A549 (cell line): ENCODE measurements at regions not wholly inside any gene's neighbourhood (a gene's known extent, or its start where the extent isn't known, plus 50 kb on each side); places are given as distances from the start of the nearest gene placed in this dataset.
A peak's percentile ranks its signal among the peaks of the same experiment; 100 is the strongest.

Experiments used
- ATAC-seq, 2 experiments: fragments of 200-7000 bp in 1 of 2; fragments of >200 bp in 1 of 2; cut with Nextera tagmentation in 1 of 2; cut with Tn5 transposase in 1 of 2; 3 replicates each; pipeline versions ENCODE4 v1.8.0 to v1.9.1; 2018 to 2020; ENCODE audit warnings: mild to moderate bottlenecking in 1 of 2, moderate library complexity in 1 of 2
- CTCF ChIA-PET: fragments of 300-600 bp; sonication (Branson Sonifier 250); formaldehyde crosslinking; extraction: SDS; loops from one replicate; lab custom pipeline; 2021; ENCODE audit warnings: antibody characterized with exemption, inconsistent platforms; lab: Yijun Ruan, JAX
- POLR2A ChIA-PET: fragments of 350-600 bp; formaldehyde crosslinking; extraction: SDS; loops from one replicate; lab custom pipeline; 2021; ENCODE audit warnings: antibody characterized with exemption, inconsistent platforms; lab: Yijun Ruan, JAX
- DNase-seq, 2 experiments: peaks; one replicate each; pipeline versions ENCODE4 v3.0.0 to v3.0.0-alpha.2; 2011 to 2016; ENCODE audit warnings: low read depth in 1 of 2, low spot score in 1 of 2
- FAIRE-seq: peaks from 2 replicates; lab custom pipeline; 2011; peaks lifted over from hg19 to GRCh38; lab: Jason Lieb, UNC
- H3K27ac ChIP-seq, 2 experiments: fragments of >200 bp; sonication (Bioruptor Twin); formaldehyde crosslinking; 3 replicates each; pipeline ENCODE4 v1.5.1; 2016 to 2017
- H3K4me1 ChIP-seq: fragments of >200 bp; sonication (Bioruptor Twin); formaldehyde crosslinking; 3 replicates; pipeline ENCODE4 v1.6.1; 2016
- H3K4me2 ChIP-seq: fragments of >200 bp; sonication (Bioruptor Twin); formaldehyde crosslinking; 3 replicates; pipeline ENCODE4 v1.6.1; 2016
- H3K4me3 ChIP-seq: fragments of >200 bp; sonication (Bioruptor Twin); formaldehyde crosslinking; 3 replicates; pipeline ENCODE4 v1.5.1; 2016
- H3K9me3 ChIP-seq: fragments of >200 bp; sonication (Bioruptor Twin); formaldehyde crosslinking; 3 replicates; pipeline ENCODE4 v1.6.1; 2016
- BHLHE40 ChIP-seq: IDR thresholded peaks from 2 replicates; pipeline ENCODE4 v1.6.1; 2012; ENCODE audit warnings: low read depth, low read length, inconsistent platforms
- CEBPB ChIP-seq, 2 experiments: fragments of >200 bp in 1 of 2; sonication (Bioruptor Twin) in 1 of 2; formaldehyde crosslinking in 1 of 2; IDR thresholded peaks; 2 replicates each; pipeline ENCODE4 v1.6.1; 2012 to 2016
- CHD2 ChIP-seq: fragments of 150-350 bp; IDR thresholded peaks from 2 replicates; pipeline ENCODE4 v1.6.1; 2014; ENCODE audit warnings: low read length; ENCODE audit not compliant: partially characterized antibody
- EHF ChIP-seq: fragments of 250-450 bp; sonication (Bioruptor Pico); IDR thresholded peaks from 2 replicates; pipeline ENCODE4 v1.5.0; 2020; ENCODE audit warnings: mild to moderate bottlenecking
- EP300 ChIP-seq, 2 experiments: fragments of >200 bp; sonication (Bioruptor Twin); formaldehyde crosslinking; IDR thresholded peaks; 2 replicates in 1 of 2; 3 replicates in 1 of 2; pipeline ENCODE4 v1.6.1; 2016 to 2017
- FOSL2 ChIP-seq, 2 experiments: fragments of 450-650 bp in 1 of 2; fragments of >200 bp in 1 of 2; sonication (Bioruptor Twin) in 1 of 2; formaldehyde crosslinking; IDR thresholded peaks; 2 replicates each; pipeline versions ENCODE4 v1.5.0 to v1.6.1; 2016 to 2020; ENCODE audit warnings: mild to moderate bottlenecking in 1 of 2, moderate library complexity in 1 of 2
- HDAC2 ChIP-seq: fragments of 200-600 bp; sonication (generic); IDR thresholded peaks from 2 replicates; pipeline ENCODE4 v1.6.1; 2016
- HEYL ChIP-seq: fragments of 250-450 bp; sonication (Bioruptor Pico); IDR thresholded peaks from 2 replicates; pipeline ENCODE4 v1.8.0; 2021; ENCODE audit warnings: mild to moderate bottlenecking, moderate library complexity
- HOXB13 ChIP-seq: fragments of 250-450 bp; sonication (Bioruptor Pico); IDR thresholded peaks from 2 replicates; pipeline ENCODE4 v1.5.0; 2020; ENCODE audit warnings: low read depth, mild to moderate bottlenecking, moderate library complexity
- JUN ChIP-seq, 2 experiments: fragments of >200 bp; sonication (Bioruptor Twin); formaldehyde crosslinking; IDR thresholded peaks; 2 replicates in 1 of 2; 3 replicates in 1 of 2; pipeline ENCODE4 v1.6.1; 2016 to 2017
- MAFK ChIP-seq: fragments of 450-650 bp; IDR thresholded peaks from 2 replicates; pipeline ENCODE4 v1.6.1; 2014; ENCODE audit not compliant: partially characterized antibody
- NPAS2 ChIP-seq: fragments of 250-450 bp; sonication (Bioruptor Pico); IDR thresholded peaks from 2 replicates; pipeline ENCODE4 v1.8.0; 2022; ENCODE audit warnings: mild to moderate bottlenecking, moderate library complexity, borderline replicate concordance
- POLR2AphosphoS2 ChIP-seq: conservative IDR thresholded peaks from 2 replicates; pipeline ENCODE4 v1.6.1; 2012; ENCODE audit warnings: low read length, improper control_type of control experiment, inconsistent platforms
- RAD21 ChIP-seq, 2 experiments: fragments of >200 bp in 1 of 2; sonication (Bioruptor Twin) in 1 of 2; formaldehyde crosslinking in 1 of 2; IDR thresholded peaks in 1 of 2; conservative IDR thresholded peaks in 1 of 2; 2 replicates in 1 of 2; 3 replicates in 1 of 2; pipeline ENCODE4 v1.6.1; 2012 to 2018; ENCODE audit warnings: inconsistent platforms in 1 of 2
- RCOR1 ChIP-seq: fragments of 150-350 bp; IDR thresholded peaks from 2 replicates; pipeline ENCODE4 v1.6.1; 2014; ENCODE audit warnings: antibody characterized with exemption, low read length, low read depth
- RFX5 ChIP-seq: fragments of 450-650 bp; IDR thresholded peaks from 2 replicates; pipeline ENCODE4 v1.7.1; 2014; ENCODE audit warnings: antibody characterized with exemption, mild to moderate bottlenecking, moderate library complexity
- RNF2 ChIP-seq: fragments of 200-600 bp; sonication (generic); IDR thresholded peaks from 2 replicates; pipeline ENCODE4 v1.6.1; 2016; ENCODE audit warnings: low read depth, mild to moderate bottlenecking, antibody characterized with exemption, moderate library complexity, borderline replicate concordance
- SMC3 ChIP-seq: fragments of >200 bp; sonication (Bioruptor Twin); formaldehyde crosslinking; IDR thresholded peaks from 3 replicates; pipeline ENCODE4 v1.6.1; 2018; ENCODE audit warnings: inconsistent platforms
- SREBF2 ChIP-seq: fragments of 450-650 bp; IDR thresholded peaks from 2 replicates; pipeline ENCODE4 v1.6.1; 2014; ENCODE audit warnings: mild to moderate bottlenecking, moderate library complexity
- ZNF302 ChIP-seq: fragments of 250-450 bp; sonication (Bioruptor Pico); IDR thresholded peaks from 2 replicates; pipeline ENCODE4 v1.9.0; 2021; ENCODE audit warnings: inconsistent platforms, mild to moderate bottlenecking, moderate library complexity
- WGBS: methylation state at CpG from one replicate; pipeline ENCODE4 v1.1.6; 2017; ENCODE audit errors: missing lambda C conversion rate; 5-methylcytosine and 5-hydroxymethylcytosine counted together
- TF ChIP-seq, protein P1 (sequence below): fragments of 150-350 bp; IDR thresholded peaks from 2 replicates; pipeline ENCODE4 v1.6.1; 2014; ENCODE audit warnings: low read depth, mild to moderate bottlenecking, low read length
- TF ChIP-seq, protein P2 (sequence below): IDR thresholded peaks from 2 replicates; pipeline ENCODE4 v1.6.1; 2012; ENCODE audit warnings: low read depth, borderline replicate concordance
- TF ChIP-seq, protein P3 (sequence below): IDR thresholded peaks from 2 replicates; pipeline ENCODE4 v1.6.1; 2012
- TF ChIP-seq, protein P4 (sequence below): fragments of 250-450 bp; sonication (Bioruptor Pico); IDR thresholded peaks from 2 replicates; pipeline ENCODE4 v1.5.0; 2021; ENCODE audit warnings: mild to moderate bottlenecking, moderate library complexity, borderline replicate concordance
- TF ChIP-seq, protein P5 (sequence below): fragments of >200 bp; sonication (Bioruptor Twin); formaldehyde crosslinking; IDR thresholded peaks from 3 replicates; pipeline ENCODE4 v1.6.1; 2016
- TF ChIP-seq, protein P6 (sequence below): fragments of >200 bp; sonication (Bioruptor Twin); formaldehyde crosslinking; IDR thresholded peaks from 3 replicates; pipeline ENCODE4 v1.5.1; 2016

DNA sequence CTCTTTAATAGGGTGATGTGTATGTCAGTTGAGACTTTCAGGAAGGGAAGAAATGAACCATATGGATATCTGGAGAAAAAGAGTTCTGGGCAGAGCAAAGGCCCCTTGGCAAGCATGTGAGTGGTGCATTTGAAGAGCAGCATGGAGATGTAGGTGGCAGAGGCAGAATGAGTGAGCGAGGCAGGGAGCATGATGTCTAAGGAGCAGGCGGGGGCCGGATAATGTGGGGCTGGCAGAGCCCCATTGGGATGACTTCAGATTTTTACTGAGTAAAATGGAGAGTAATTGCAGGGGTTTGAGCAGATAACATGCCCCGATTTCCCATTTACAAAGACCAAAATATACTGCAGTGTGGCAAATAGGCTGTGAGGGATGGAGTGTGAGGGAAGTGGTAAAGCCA, 52.9 kb upstream of the PLCL2 start:
- POLR2A ChIA-PET, result no interaction called here
- no peak for ATAC-seq
- Histone ChIP-seq H3K4me1 (no peaks in the 10 kb centered on the region), H3K4me2 (no peak overlapping the region), H3K4me3 (no peak overlapping the region), H3K27ac (no peak overlapping the region), H3K9me3 (no peaks in the 10 kb centered on the region)
- 87% methylated on average over 4 of the region's 4 CpGs for WGBS
- CTCF ChIA-PET, result interaction anchor here (1.3 kb wide), 1 partner anchor 52 kb away, joined by 3 read pairs; no protein-coding TSS in a partner anchor
- TF ChIP-seq, protein P1, sequence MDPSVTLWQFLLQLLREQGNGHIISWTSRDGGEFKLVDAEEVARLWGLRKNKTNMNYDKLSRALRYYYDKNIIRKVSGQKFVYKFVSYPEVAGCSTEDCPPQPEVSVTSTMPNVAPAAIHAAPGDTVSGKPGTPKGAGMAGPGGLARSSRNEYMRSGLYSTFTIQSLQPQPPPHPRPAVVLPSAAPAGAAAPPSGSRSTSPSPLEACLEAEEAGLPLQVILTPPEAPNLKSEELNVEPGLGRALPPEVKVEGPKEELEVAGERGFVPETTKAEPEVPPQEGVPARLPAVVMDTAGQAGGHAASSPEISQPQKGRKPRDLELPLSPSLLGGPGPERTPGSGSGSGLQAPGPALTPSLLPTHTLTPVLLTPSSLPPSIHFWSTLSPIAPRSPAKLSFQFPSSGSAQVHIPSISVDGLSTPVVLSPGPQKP, result no peak
- TF ChIP-seq RCOR1 (no peak), CHD2 (no peak), HEYL (CRISPR knock-in tag) (no peak), EHF (CRISPR knock-in tag) (no peak), POLR2AphosphoS2 (no peak), SMC3 (no peak), RNF2 (no peak)
- TF ChIP-seq, protein P2, sequence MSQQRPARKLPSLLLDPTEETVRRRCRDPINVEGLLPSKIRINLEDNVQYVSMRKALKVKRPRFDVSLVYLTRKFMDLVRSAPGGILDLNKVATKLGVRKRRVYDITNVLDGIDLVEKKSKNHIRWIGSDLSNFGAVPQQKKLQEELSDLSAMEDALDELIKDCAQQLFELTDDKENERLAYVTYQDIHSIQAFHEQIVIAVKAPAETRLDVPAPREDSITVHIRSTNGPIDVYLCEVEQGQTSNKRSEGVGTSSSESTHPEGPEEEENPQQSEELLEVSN, result no peak
- TF ChIP-seq, protein P3, sequence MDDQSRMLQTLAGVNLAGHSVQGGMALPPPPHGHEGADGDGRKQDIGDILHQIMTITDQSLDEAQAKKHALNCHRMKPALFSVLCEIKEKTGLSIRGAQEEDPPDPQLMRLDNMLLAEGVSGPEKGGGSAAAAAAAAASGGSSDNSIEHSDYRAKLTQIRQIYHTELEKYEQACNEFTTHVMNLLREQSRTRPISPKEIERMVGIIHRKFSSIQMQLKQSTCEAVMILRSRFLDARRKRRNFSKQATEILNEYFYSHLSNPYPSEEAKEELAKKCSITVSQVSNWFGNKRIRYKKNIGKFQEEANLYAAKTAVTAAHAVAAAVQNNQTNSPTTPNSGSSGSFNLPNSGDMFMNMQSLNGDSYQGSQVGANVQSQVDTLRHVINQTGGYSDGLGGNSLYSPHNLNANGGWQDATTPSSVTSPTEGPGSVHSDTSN, result no peak
- TF ChIP-seq, protein P4, sequence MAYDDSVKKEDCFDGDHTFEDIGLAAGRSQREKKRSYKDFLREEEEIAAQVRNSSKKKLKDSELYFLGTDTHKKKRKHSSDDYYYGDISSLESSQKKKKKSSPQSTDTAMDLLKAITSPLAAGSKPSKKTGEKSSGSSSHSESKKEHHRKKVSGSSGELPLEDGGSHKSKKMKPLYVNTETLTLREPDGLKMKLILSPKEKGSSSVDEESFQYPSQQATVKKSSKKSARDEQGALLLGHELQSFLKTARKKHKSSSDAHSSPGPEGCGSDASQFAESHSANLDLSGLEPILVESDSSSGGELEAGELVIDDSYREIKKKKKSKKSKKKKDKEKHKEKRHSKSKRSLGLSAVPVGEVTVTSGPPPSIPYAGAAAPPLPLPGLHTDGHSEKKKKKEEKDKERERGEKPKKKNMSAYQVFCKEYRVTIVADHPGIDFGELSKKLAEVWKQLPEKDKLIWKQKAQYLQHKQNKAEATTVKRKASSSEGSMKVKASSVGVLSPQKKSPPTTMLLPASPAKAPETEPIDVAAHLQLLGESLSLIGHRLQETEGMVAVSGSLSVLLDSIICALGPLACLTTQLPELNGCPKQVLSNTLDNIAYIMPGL (CRISPR knock-in tag), result no peak
- no peak for DNase-seq
- no peak for FAIRE-seq

DNA sequence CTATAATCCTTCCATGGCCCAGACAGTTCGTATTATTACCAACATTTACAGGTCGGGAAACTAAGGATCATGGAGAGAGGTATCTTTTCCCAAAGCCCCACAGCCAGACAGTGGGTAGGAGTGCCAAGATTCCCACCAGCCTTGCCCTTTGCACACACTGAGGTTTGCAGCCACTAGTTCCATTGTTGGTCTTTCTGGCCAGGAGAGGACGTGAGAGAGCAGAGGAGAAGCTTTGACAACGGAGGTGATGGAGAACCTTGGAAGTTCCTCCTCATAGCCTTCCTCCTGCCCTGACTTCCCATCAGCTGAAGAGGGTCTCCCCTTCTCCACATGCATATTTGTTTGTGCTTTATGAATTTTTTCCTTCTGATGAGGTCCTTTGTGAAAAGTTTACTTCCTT, 50.5 kb upstream of the PLCL2 start:
- WGBS, result 40% methylated on average over 4 of the region's 4 CpGs

DNA sequence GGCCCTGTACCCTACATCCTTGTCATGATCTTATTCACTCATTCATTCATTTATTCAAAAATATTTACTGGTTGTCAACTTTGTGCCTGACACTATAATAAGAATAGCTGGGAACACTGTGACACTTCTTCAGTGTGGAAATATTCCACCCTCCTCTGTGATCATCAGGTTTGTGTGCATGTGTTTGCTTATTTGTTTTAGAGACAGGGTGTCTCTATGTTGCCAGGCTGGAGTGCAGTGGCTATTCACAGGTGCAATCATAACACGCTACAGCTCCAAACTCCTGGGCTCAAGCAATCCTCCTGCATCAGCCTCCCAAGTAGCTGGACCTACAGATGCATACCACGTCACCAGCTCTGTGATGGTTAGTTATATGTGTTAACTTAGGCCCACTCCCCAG, 50.0 kb upstream of the PLCL2 start:
- ChIA-PET CTCF (no interaction called here), POLR2A (no interaction called here)
- Histone ChIP-seq H3K4me1 (no peaks in the 10 kb centered on the region), H3K4me3 (no peak overlapping the region), H3K4me2 (no peak overlapping the region), H3K27ac (no peak overlapping the region), H3K9me3 (no peaks in the 10 kb centered on the region)
- WGBS, result 62% methylated on average over 2 of the region's 2 CpGs
- ATAC-seq (no peak), DNase-seq (no peak), FAIRE-seq (no peak)
- TF ChIP-seq EP300 (IDR thresholded peaks at IDR 0.05) (no peak), CEBPB (IDR thresholded peaks at IDR 0.05) (no peak), RCOR1 (no peak), SREBF2 (no peak), MAFK (no peak), HDAC2 (no peak), BHLHE40 (no peak), RFX5 (no peak), NPAS2 (CRISPR knock-in tag) (no peak), JUN (IDR thresholded peaks at IDR 0.05) (no peak), ZNF302 (CRISPR knock-in tag) (no peak), HOXB13 (CRISPR knock-in tag) (no peak)
- TF ChIP-seq, protein P4 (CRISPR knock-in tag), result no peak
- TF ChIP-seq, protein P5, sequence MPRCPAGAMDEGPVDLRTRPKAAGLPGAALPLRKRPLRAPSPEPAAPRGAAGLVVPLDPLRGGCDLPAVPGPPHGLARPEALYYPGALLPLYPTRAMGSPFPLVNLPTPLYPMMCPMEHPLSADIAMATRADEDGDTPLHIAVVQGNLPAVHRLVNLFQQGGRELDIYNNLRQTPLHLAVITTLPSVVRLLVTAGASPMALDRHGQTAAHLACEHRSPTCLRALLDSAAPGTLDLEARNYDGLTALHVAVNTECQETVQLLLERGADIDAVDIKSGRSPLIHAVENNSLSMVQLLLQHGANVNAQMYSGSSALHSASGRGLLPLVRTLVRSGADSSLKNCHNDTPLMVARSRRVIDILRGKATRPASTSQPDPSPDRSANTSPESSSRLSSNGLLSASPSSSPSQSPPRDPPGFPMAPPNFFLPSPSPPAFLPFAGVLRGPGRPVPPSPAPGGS, result no peak
- TF ChIP-seq, protein P6, sequence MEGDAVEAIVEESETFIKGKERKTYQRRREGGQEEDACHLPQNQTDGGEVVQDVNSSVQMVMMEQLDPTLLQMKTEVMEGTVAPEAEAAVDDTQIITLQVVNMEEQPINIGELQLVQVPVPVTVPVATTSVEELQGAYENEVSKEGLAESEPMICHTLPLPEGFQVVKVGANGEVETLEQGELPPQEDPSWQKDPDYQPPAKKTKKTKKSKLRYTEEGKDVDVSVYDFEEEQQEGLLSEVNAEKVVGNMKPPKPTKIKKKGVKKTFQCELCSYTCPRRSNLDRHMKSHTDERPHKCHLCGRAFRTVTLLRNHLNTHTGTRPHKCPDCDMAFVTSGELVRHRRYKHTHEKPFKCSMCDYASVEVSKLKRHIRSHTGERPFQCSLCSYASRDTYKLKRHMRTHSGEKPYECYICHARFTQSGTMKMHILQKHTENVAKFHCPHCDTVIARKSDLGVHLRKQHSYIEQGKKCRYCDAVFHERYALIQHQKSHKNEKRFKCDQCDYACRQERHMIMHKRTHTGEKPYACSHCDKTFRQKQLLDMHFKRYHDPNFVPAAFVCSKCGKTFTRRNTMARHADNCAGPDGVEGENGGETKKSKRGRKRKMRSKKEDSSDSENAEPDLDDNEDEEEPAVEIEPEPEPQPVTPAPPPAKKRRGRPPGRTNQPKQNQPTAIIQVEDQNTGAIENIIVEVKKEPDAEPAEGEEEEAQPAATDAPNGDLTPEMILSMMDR, result no peak

More for the DNA sequence above, 50.5 kb upstream of the PLCL2 start:
- DNase-seq, result peak in 1 of 2 experiments; percentile 4
- FAIRE-seq, result no peak
- Histone ChIP-seq H3K4me2 (no peak overlapping the region), H3K27ac (no peak overlapping the region), H3K9me3 (no peaks in the 10 kb centered on the region), H3K4me1 (no peaks in the 10 kb centered on the region)
- peak in 1 of 2 experiments; percentile 47; a peak in 2 of 6 replicates for ATAC-seq
- ChIA-PET CTCF (no interaction called here), POLR2A (no interaction called here)
- TF ChIP-seq RAD21 (conservative IDR thresholded peaks at IDR 0.05 in 1 of 2, IDR thresholded peaks at IDR 0.05 in 1 of 2) (peak in 1 of 2 experiments; percentile 41; a peak in 2 of 5 replicates), FOSL2 (IDR thresholded peaks at IDR 0.05) (no peak), FOSL2 (CRISPR knock-in tag; IDR thresholded peaks at IDR 0.05) (no peak)
- TF ChIP-seq, all 56 proteins: peak for 1
- no peak overlapping the region for H3K4me3 ChIP-seq
